Activated naive CD8-positive, alpha-beta T cell treated with anti-CD3 and anti-CD28 coated beads for 36 hours (primary cell): ENCODE measurements at regions not wholly inside any gene's neighbourhood (a gene's known extent, or its start where the extent isn't known, plus 50 kb on each side); places are given as distances from the start of the nearest gene placed in this dataset.
"Not testable (repeated sequence)": the region's sequence is repeated elsewhere in the genome, so short reads cannot be mapped to it uniquely, and the experiment has no call there.

Source experiments
- DNase-seq: peaks from one replicate; pipeline ENCODE4 v3.0.0; 2021
- H3K27ac Mint-ChIP-seq: one replicate; pipeline ENCODE4 v1.8.0; 2022; ENCODE audit warnings: mild to moderate bottlenecking, moderate library complexity, mixed read lengths
- H3K27me3 Mint-ChIP-seq: one replicate; pipeline ENCODE4 v1.8.0; 2022; ENCODE audit warnings: mild to moderate bottlenecking, mixed read lengths
- H3K36me3 Mint-ChIP-seq: one replicate; pipeline ENCODE4 v1.8.0; 2021; ENCODE audit warnings: mild to moderate bottlenecking, mixed read lengths
- H3K4me1 Mint-ChIP-seq: one replicate; pipeline ENCODE4 v1.8.0; 2021; ENCODE audit warnings: mixed read lengths
- H3K4me3 Mint-ChIP-seq: one replicate; pipeline ENCODE4 v1.8.0; 2022; ENCODE audit warnings: mild to moderate bottlenecking, moderate library complexity, mixed read lengths
- H3K9me3 Mint-ChIP-seq: one replicate; pipeline ENCODE4 v1.8.0; 2022; ENCODE audit warnings: mixed read lengths

- not testable (repeated sequence) for H3K27me3 Mint-ChIP-seq, DNase-seq, H3K36me3 Mint-ChIP-seq, H3K4me3 Mint-ChIP-seq, H3K9me3 Mint-ChIP-seq
- H3K27ac Mint-ChIP-seq, result peak overlapping the region; percentile 62
- peaks cover 46% of the 10 kb centered on the region for H3K4me1 Mint-ChIP-seq
Measured at GRCh38 chr7:38331853-38332595, 58.6 kb upstream of the TARP start.

- H3K27me3 Mint-ChIP-seq, result no peaks in the 10 kb centered on the region
- no peak for DNase-seq
- peaks cover 1% of the 10 kb centered on the region for H3K36me3 Mint-ChIP-seq
- peaks cover 44% of the 10 kb centered on the region for H3K4me1 Mint-ChIP-seq
- H3K4me3 Mint-ChIP-seq, result no peak overlapping the region
- peak overlapping the region; percentile 78 for H3K27ac Mint-ChIP-seq
- H3K9me3 Mint-ChIP-seq, result no peaks in the 10 kb centered on the region
Measured at GRCh38 chr7:38330861-38331621, 57.6 kb upstream of the TARP start.

DNA sequence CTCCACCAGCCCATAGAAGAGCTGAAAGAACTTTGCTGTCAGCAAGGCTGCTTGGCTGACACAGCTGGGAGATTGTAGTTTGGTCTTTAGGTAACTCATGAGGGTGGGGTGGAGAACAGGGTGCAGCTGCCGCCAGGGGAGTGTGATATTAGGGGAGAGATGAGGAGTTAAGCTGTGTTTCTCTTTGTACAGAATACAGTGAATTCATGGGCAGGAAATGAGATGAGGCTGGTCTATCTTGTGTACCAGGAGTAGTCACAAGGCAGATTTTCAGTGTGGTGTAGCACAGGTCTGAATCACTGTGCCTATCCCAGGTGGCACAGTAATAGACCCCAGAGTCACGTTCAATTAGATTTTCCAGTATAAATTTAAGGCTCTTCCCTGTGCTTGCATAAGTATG, 56.6 kb upstream of the TARP start:
- no peak for DNase-seq
- no peaks in the 10 kb centered on the region for H3K27me3 Mint-ChIP-seq
- no peak overlapping the region for H3K4me3 Mint-ChIP-seq
- peaks cover 36% of the 10 kb centered on the region for H3K4me1 Mint-ChIP-seq
- peaks cover 1% of the 10 kb centered on the region for H3K36me3 Mint-ChIP-seq
- peak overlapping the region; percentile 78 for H3K27ac Mint-ChIP-seq
- H3K9me3 Mint-ChIP-seq, result no peaks in the 10 kb centered on the region

GRCh38 chr7:38329340-38329739, 55.9 kb upstream of the TARP start:
- no peaks in the 10 kb centered on the region for H3K9me3 Mint-ChIP-seq
- peaks cover 33% of the 10 kb centered on the region for H3K4me1 Mint-ChIP-seq
- no peak overlapping the region for H3K4me3 Mint-ChIP-seq
- DNase-seq, result no peak
- peaks cover 1% of the 10 kb centered on the region for H3K36me3 Mint-ChIP-seq
- H3K27me3 Mint-ChIP-seq, result no peaks in the 10 kb centered on the region
- H3K27ac Mint-ChIP-seq, result no peak overlapping the region

DNA sequence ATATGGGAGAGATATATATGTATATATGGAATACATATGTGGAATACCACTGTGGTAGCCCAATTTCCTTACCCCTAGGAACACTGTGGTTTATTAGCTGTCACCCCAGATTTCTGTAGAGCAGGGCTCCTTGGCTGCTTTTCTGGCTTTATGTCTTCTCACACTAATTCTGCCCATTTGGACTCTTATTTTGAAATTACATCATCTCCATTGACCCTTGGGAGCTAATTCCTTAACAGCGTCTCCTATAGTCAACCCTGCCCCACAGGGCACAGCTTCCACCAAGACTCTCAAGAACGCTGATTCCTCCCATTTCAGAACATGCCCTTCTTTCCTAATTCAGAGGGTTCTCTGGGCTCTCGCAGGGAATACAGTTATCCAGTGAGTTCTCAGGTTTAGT, 55.4 kb upstream of the TARP start:
- H3K27ac Mint-ChIP-seq, result no peak overlapping the region
- DNase-seq, result no peak
- H3K36me3 Mint-ChIP-seq, result peaks cover 1% of the 10 kb centered on the region
- H3K27me3 Mint-ChIP-seq, result no peaks in the 10 kb centered on the region
- no peaks in the 10 kb centered on the region for H3K9me3 Mint-ChIP-seq
- no peak overlapping the region for H3K4me3 Mint-ChIP-seq
- H3K4me1 Mint-ChIP-seq, result peaks cover 33% of the 10 kb centered on the region

DNA sequence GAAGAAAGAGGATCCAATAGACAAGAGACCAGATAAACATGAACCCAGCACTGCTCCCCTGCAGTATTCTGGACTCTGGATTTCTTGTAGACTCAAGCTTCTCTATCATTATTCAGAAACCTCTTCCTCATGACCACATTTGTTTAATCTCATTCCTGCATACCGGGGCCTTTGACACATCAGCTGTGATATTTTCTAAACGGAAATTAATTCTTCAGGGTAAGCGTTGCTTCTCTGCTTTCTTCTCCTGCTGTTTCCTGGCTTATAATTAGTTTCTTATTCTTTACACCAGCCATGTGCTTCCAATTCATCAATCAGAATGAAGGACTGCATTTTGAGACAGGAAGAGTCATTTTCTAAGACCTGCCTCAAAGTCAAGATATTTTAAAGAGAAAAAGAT, 54.2 kb upstream of the TARP start:
- Mint-ChIP-seq H3K27ac (no peak overlapping the region), H3K36me3 (peaks cover 1% of the 10 kb centered on the region), H3K4me1 (peaks cover 33% of the 10 kb centered on the region), H3K27me3 (no peaks in the 10 kb centered on the region), H3K9me3 (no peaks in the 10 kb centered on the region), H3K4me3 (no peak overlapping the region)
- DNase-seq, result no peak
